Astrocyte (in vitro differentiated cells and primary cell): ENCODE measurements at regions not wholly inside any gene's neighbourhood (a gene's known extent, or its start where the extent isn't known, plus 50 kb on each side); places are given as distances from the start of the nearest gene placed in this dataset.

ENCODE experiments used
- DNase-seq: peaks from one replicate; pipeline ENCODE4 v3.0.0-alpha.2; 2010; ENCODE audit warnings: low read depth
- FAIRE-seq: peaks from 2 replicates; lab custom pipeline; 2011; peaks lifted over from hg19 to GRCh38; lab: Jason Lieb, UNC
- H2AFZ ChIP-seq: 2 replicates; pipeline ENCODE4 v1.6.0; 2012; ENCODE audit warnings: low read depth, low read length, inconsistent platforms
- H3K27ac ChIP-seq: 2 replicates; pipeline ENCODE4 v1.5.1; 2011; ENCODE audit warnings: low read depth, low read length, inconsistent platforms
- H3K27me3 ChIP-seq: 2 replicates; pipeline ENCODE4 v1.6.0; 2011; ENCODE audit warnings: low read length, inconsistent platforms; ENCODE audit not compliant: insufficient read depth
- H3K36me3 ChIP-seq: 2 replicates; pipeline ENCODE4 v1.5.1; 2011; ENCODE audit warnings: low read length, inconsistent platforms; ENCODE audit not compliant: insufficient read depth
- H3K4me1 ChIP-seq: 2 replicates; pipeline ENCODE4 v1.5.1; 2011; ENCODE audit warnings: low read length, inconsistent platforms; ENCODE audit not compliant: insufficient read depth
- H3K4me2 ChIP-seq: 2 replicates; pipeline ENCODE4 v1.6.0; 2012; ENCODE audit warnings: low read length, inconsistent platforms
- H3K4me3 ChIP-seq: 2 replicates; pipeline ENCODE4 v1.5.1; 2011; ENCODE audit warnings: low read depth, mild to moderate bottlenecking, low read length, inconsistent platforms; ENCODE audit not compliant: insufficient read depth
- H3K79me2 ChIP-seq: 2 replicates; pipeline ENCODE4 v1.6.0; 2012; ENCODE audit warnings: mild to moderate bottlenecking, low read length, inconsistent platforms; ENCODE audit not compliant: insufficient read depth
- H3K9ac ChIP-seq: 2 replicates; pipeline ENCODE4 v1.6.0; 2012; ENCODE audit warnings: mild to moderate bottlenecking, low read length, inconsistent platforms
- H3K9me3 ChIP-seq: 2 replicates; pipeline ENCODE4 v1.5.1; 2012; ENCODE audit warnings: low read depth, mild to moderate bottlenecking, low read length, inconsistent platforms; ENCODE audit not compliant: insufficient read depth
- H4K20me1 ChIP-seq: 2 replicates; pipeline ENCODE4 v1.6.0; 2012; ENCODE audit warnings: low read length, inconsistent platforms; ENCODE audit not compliant: insufficient read depth
- H3K27ac Mint-ChIP-seq: one replicate; pipeline ENCODE4 v1.8.0; 2021; ENCODE audit warnings: mild to moderate bottlenecking, mixed read lengths; ENCODE audit not compliant: unreplicated experiment
- H3K27me3 Mint-ChIP-seq: one replicate; pipeline ENCODE4 v1.8.0; 2021; ENCODE audit warnings: low read depth, mixed read lengths; ENCODE audit not compliant: unreplicated experiment
- H3K36me3 Mint-ChIP-seq: one replicate; pipeline ENCODE4 v1.8.0; 2021; ENCODE audit warnings: low read depth, mixed read lengths; ENCODE audit not compliant: unreplicated experiment
- H3K4me1 Mint-ChIP-seq: one replicate; pipeline ENCODE4 v1.8.0; 2021; ENCODE audit warnings: low read depth, mixed read lengths; ENCODE audit not compliant: unreplicated experiment
- H3K4me3 Mint-ChIP-seq: one replicate; pipeline ENCODE4 v1.8.0; 2021; ENCODE audit warnings: mild to moderate bottlenecking, moderate library complexity, mixed read lengths; ENCODE audit not compliant: unreplicated experiment
- H3K9me3 Mint-ChIP-seq: one replicate; pipeline ENCODE4 v1.8.0; 2021; ENCODE audit warnings: mild to moderate bottlenecking, mixed read lengths; ENCODE audit not compliant: unreplicated experiment
- EZH2 ChIP-seq: IDR thresholded peaks from 2 replicates; pipeline ENCODE4 v1.6.1; 2012; ENCODE audit warnings: mild to moderate bottlenecking, low read length, inconsistent platforms; ENCODE audit not compliant: insufficient read depth
- TF ChIP-seq, protein P1 (sequence below): IDR thresholded peaks from 2 replicates; pipeline ENCODE4 v1.5.1; 2011; ENCODE audit warnings: low read depth, mild to moderate bottlenecking, inconsistent platforms, low read length, moderate library complexity; ENCODE audit not compliant: insufficient read depth

DNA sequence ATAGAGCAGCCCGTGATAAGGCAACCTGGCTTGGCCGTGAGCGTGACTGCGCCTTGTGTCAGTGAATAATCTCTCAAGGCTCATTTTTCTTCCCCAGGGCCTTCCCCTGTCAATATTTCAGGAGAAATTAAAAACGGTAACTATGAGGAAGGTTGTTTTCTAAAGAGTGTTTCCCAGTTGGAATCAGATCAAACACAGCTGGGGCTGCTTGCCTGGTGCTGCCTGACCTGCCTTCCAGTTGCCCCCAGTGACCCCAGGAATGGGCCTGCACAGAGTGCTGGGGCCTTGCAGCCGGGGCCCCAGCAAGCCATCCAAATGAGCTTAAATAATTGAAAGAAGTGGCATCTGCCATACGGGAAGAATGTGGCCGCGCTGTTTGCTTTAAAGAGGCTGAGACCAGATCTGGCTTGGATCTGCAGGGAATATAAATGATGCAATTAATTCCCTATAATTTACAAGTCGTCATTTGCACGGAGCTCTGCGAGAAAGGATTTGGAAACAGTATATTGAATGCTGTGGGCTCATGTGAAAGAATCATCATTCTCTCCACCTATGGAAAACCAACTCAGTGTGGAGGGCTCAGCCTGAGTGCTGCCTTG lies 203.9 kb downstream of the C1orf94 start:
- H3K4me3 ChIP-seq: no peak overlapping the region
- H3K9me3 ChIP-seq: no peaks in the 10 kb centered on the region
- no peaks in the 10 kb centered on the region for H3K36me3 ChIP-seq
- DNase-seq (no peak), FAIRE-seq (no peak)
- Mint-ChIP-seq H3K4me3 (no peak overlapping the region), H3K27ac (no peak overlapping the region), H3K27me3 (peaks cover 10% of the 10 kb centered on the region), H3K36me3 (no peaks in the 10 kb centered on the region), H3K4me1 (peaks cover 17% of the 10 kb centered on the region), H3K9me3 (peaks cover 2% of the 10 kb centered on the region)
- H2AFZ ChIP-seq: no peak overlapping the region
- no peak overlapping the region for H3K9ac ChIP-seq
- no peak for TF ChIP-seq EZH2
- TF ChIP-seq, protein P1, sequence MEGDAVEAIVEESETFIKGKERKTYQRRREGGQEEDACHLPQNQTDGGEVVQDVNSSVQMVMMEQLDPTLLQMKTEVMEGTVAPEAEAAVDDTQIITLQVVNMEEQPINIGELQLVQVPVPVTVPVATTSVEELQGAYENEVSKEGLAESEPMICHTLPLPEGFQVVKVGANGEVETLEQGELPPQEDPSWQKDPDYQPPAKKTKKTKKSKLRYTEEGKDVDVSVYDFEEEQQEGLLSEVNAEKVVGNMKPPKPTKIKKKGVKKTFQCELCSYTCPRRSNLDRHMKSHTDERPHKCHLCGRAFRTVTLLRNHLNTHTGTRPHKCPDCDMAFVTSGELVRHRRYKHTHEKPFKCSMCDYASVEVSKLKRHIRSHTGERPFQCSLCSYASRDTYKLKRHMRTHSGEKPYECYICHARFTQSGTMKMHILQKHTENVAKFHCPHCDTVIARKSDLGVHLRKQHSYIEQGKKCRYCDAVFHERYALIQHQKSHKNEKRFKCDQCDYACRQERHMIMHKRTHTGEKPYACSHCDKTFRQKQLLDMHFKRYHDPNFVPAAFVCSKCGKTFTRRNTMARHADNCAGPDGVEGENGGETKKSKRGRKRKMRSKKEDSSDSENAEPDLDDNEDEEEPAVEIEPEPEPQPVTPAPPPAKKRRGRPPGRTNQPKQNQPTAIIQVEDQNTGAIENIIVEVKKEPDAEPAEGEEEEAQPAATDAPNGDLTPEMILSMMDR: no peak
- H3K27ac ChIP-seq: no peak overlapping the region
- no peaks in the 10 kb centered on the region for H3K27me3 ChIP-seq
- H3K79me2 ChIP-seq: no peaks in the 10 kb centered on the region
- H3K4me2 ChIP-seq: no peak overlapping the region
- H3K4me1 ChIP-seq: peaks cover 8% of the 10 kb centered on the region
- no peaks in the 10 kb centered on the region for H4K20me1 ChIP-seq

GRCh38 chr1:34389974-34390373 lies 213.3 kb downstream of the C1orf94 start:
- no peak for DNase-seq
- no peaks in the 10 kb centered on the region for H4K20me1 ChIP-seq
- H3K79me2 ChIP-seq: no peaks in the 10 kb centered on the region
- H3K4me3 ChIP-seq: no peak overlapping the region
- Mint-ChIP-seq H3K36me3 (no peaks in the 10 kb centered on the region), H3K27me3 (no peaks in the 10 kb centered on the region), H3K9me3 (no peaks in the 10 kb centered on the region), H3K27ac (no peak overlapping the region), H3K4me1 (no peaks in the 10 kb centered on the region), H3K4me3 (no peak overlapping the region)
- H3K9me3 ChIP-seq: no peaks in the 10 kb centered on the region
- H3K27me3 ChIP-seq: no peaks in the 10 kb centered on the region
- no peak overlapping the region for H3K4me2 ChIP-seq
- no peak overlapping the region for H3K9ac ChIP-seq
- H3K36me3 ChIP-seq: no peaks in the 10 kb centered on the region
- H3K4me1 ChIP-seq: no peaks in the 10 kb centered on the region
- TF ChIP-seq EZH2: no peak
- TF ChIP-seq, protein P1: no peak
- FAIRE-seq: no peak
- H3K27ac ChIP-seq: no peak overlapping the region
- H2AFZ ChIP-seq: no peak overlapping the region

GRCh38 chr1:34396042-34396441 lies 219.3 kb downstream of the C1orf94 start:
- no peaks in the 10 kb centered on the region for H3K4me1 Mint-ChIP-seq
- H3K4me3 Mint-ChIP-seq: no peak overlapping the region
- H3K4me2 ChIP-seq: no peak overlapping the region
- H2AFZ ChIP-seq: no peak overlapping the region
- H3K4me3 ChIP-seq: no peak overlapping the region
- no peak overlapping the region for H3K27ac ChIP-seq
- TF ChIP-seq, protein P1: no peak
- H3K36me3 ChIP-seq: no peaks in the 10 kb centered on the region
- no peaks in the 10 kb centered on the region for H3K4me1 ChIP-seq
- H3K9me3 Mint-ChIP-seq: peaks cover 2% of the 10 kb centered on the region
- no peaks in the 10 kb centered on the region for H4K20me1 ChIP-seq
- no peak overlapping the region for H3K27ac Mint-ChIP-seq
- no peaks in the 10 kb centered on the region for H3K79me2 ChIP-seq
- FAIRE-seq: no peak
- no peaks in the 10 kb centered on the region for H3K27me3 ChIP-seq
- no peak overlapping the region for H3K9ac ChIP-seq
- H3K36me3 Mint-ChIP-seq: no peaks in the 10 kb centered on the region
- DNase-seq: no peak
- H3K9me3 ChIP-seq: no peaks in the 10 kb centered on the region
- peaks cover 7% of the 10 kb centered on the region for H3K27me3 Mint-ChIP-seq
